GM12873 (cell line): ENCODE measurements at regions not wholly inside any gene's neighbourhood (a gene's known extent, or its start where the extent isn't known, plus 50 kb on each side); places are given as distances from the start of the nearest gene placed in this dataset.

Experiments
- CTCF ChIP-seq: IDR thresholded peaks from 2 replicates; pipeline ENCODE4 v1.5.1; 2012; ENCODE audit warnings: low read depth, mild to moderate bottlenecking, moderate library complexity, low read length, control low read depth; ENCODE audit not compliant: insufficient read depth; ENCODE audit errors: missing control alignments

GRCh38 chr12:111141205-111141604 is 220.8 kb upstream of the MYL2 start:
- TF ChIP-seq CTCF = no peak

GRCh38 chr12:111138016-111138415 is 217.6 kb upstream of the MYL2 start:
- no peak for TF ChIP-seq CTCF

- no peak for TF ChIP-seq CTCF
Measured at GRCh38 chr12:111135293-111135832, 215.0 kb upstream of the MYL2 start.

GRCh38 chr12:111130336-111130735 is 210.0 kb upstream of the MYL2 start:
- TF ChIP-seq CTCF = no peak

GRCh38 chr12:111129149-111129767 is 208.9 kb upstream of the MYL2 start:
- TF ChIP-seq CTCF = no peak

GRCh38 chr12:111126331-111126730 is 206.0 kb upstream of the MYL2 start:
- no peak for TF ChIP-seq CTCF

GRCh38 chr12:111124183-111124582 is 203.8 kb upstream of the MYL2 start:
- no peak for TF ChIP-seq CTCF

- TF ChIP-seq CTCF = no peak
Measured at GRCh38 chr12:111123390-111123789, 203.0 kb upstream of the MYL2 start.
